IMR-90 (cell line): ENCODE measurements at regions not wholly inside any gene's neighbourhood (a gene's known extent, or its start where the extent isn't known, plus 50 kb on each side); places are given as distances from the start of the nearest gene placed in this dataset.

Experiments
- ATAC-seq: fragments of 200-7000 bp; cut with Tn5 transposase; 2 replicates; pipeline ENCODE4 v1.9.1; 2020; ENCODE audit warnings: low read depth, mild to moderate bottlenecking, moderate library complexity
- BruUV-seq: library from RNA; stranded (reverse); fragments of 400-500 nt; replicated peaks from 2 replicates; lab custom pipeline; 2021; lab: Mats Ljungman, UMichigan
- CTCF ChIA-PET: fragments of 300-600 bp; formaldehyde crosslinking; extraction: SDS; loops from one replicate; lab custom pipeline; 2021; ENCODE audit warnings: antibody characterized with exemption; lab: Yijun Ruan, JAX
- POLR2A ChIA-PET: fragments of 300-600 bp; sonication (Branson Sonifier 250); formaldehyde crosslinking; loops from one replicate; lab custom pipeline; 2022; ENCODE audit warnings: antibody characterized with exemption; ENCODE audit not compliant: unreplicated experiment; lab: Charles Lee
- DNase-seq: peaks from one replicate; pipeline ENCODE4 v3.0.0; 2013
- H2AFZ ChIP-seq: replicated peaks from 2 replicates; pipeline ENCODE3; 2013; ENCODE audit warnings: low read length, mild to moderate bottlenecking; ENCODE audit not compliant: poor library complexity
- H2AK5ac ChIP-seq: 2 replicates; pipeline ENCODE4 v1.6.1; 2013; ENCODE audit warnings: low read depth, low read length, inconsistent platforms
- H2AK9ac ChIP-seq: replicated peaks from 2 replicates; pipeline ENCODE3; 2013; ENCODE audit warnings: mild to moderate bottlenecking, low read depth, low read length, moderate library complexity; ENCODE audit not compliant: poor library complexity
- H2BK120ac ChIP-seq: 2 replicates; pipeline ENCODE4 v1.6.1; 2013; ENCODE audit warnings: low read depth, low read length, inconsistent platforms
- H2BK15ac ChIP-seq: 3 replicates; pipeline ENCODE4 v1.6.1; 2013; ENCODE audit warnings: low read depth, low read length, inconsistent platforms
- H2BK20ac ChIP-seq: 2 replicates; pipeline ENCODE4 v1.6.1; 2013; ENCODE audit warnings: low read depth, mild to moderate bottlenecking, inconsistent platforms, low read length, moderate library complexity
- H2BK5ac ChIP-seq: 2 replicates; pipeline ENCODE4 v1.6.1; 2013; ENCODE audit warnings: mild to moderate bottlenecking, low read depth, low read length, inconsistent platforms; ENCODE audit not compliant: poor library complexity, severe bottlenecking
- H3K14ac ChIP-seq: replicated peaks from 2 replicates; pipeline ENCODE4 v1.6.1; 2013; ENCODE audit warnings: low read depth, low read length, inconsistent platforms
- H3K18ac ChIP-seq: 2 replicates; pipeline ENCODE4 v1.6.1; 2013; ENCODE audit warnings: low read depth, low read length, control low read depth
- H3K23ac ChIP-seq: 2 replicates; pipeline ENCODE4 v1.6.1; 2013; ENCODE audit warnings: low read depth, low read length, inconsistent platforms
- H3K27ac ChIP-seq: 2 replicates; pipeline ENCODE4 v1.5.1; 2013; ENCODE audit warnings: mild to moderate bottlenecking, control low read depth, low read length; ENCODE audit not compliant: insufficient read depth
- H3K27me3 ChIP-seq: 2 replicates; pipeline ENCODE4 v1.6.1; 2013; ENCODE audit warnings: low read length; ENCODE audit not compliant: control insufficient read depth, insufficient read depth
- H3K36me3 ChIP-seq: 2 replicates; pipeline ENCODE4 v1.6.1; 2013; ENCODE audit warnings: low read length, mixed read lengths; ENCODE audit not compliant: control insufficient read depth, insufficient read depth
- H3K4ac ChIP-seq: 2 replicates; pipeline ENCODE4 v1.6.1; 2013; ENCODE audit warnings: low read depth, low read length, inconsistent platforms
- H3K4me1 ChIP-seq: 2 replicates; pipeline ENCODE4 v1.6.1; 2013; ENCODE audit warnings: low read length, mixed read lengths; ENCODE audit not compliant: control insufficient read depth, insufficient read depth
- H3K4me2 ChIP-seq: 2 replicates; pipeline ENCODE4 v1.6.1; 2013; ENCODE audit warnings: low read depth, mild to moderate bottlenecking, control low read depth, low read length, moderate library complexity
- H3K4me3 ChIP-seq: 2 replicates; pipeline ENCODE4 v1.5.1; 2013; ENCODE audit warnings: low read depth, mild to moderate bottlenecking, control low read depth, low read length, moderate library complexity; ENCODE audit not compliant: insufficient read depth
- H3K56ac ChIP-seq: 2 replicates; pipeline ENCODE4 v1.6.1; 2013; ENCODE audit warnings: low read length, inconsistent platforms; ENCODE audit not compliant: insufficient read depth; ENCODE audit errors: extremely low read depth
- H3K79me1 ChIP-seq, 2 experiments: 2 replicates each; pipeline ENCODE4 v1.6.1; 2013; ENCODE audit warnings: low read length in 2 of 2, inconsistent platforms in 1 of 2, low read depth in 1 of 2
- H3K9ac ChIP-seq: 2 replicates; pipeline ENCODE4 v1.6.1; 2013; ENCODE audit warnings: low read depth, low read length, control low read depth
- H3K9me1 ChIP-seq: 2 replicates; pipeline ENCODE4 v1.6.1; 2013; ENCODE audit warnings: low read length, inconsistent platforms; ENCODE audit not compliant: insufficient read depth
- H3K9me3 ChIP-seq: 2 replicates; pipeline ENCODE4 v1.6.1; 2013; ENCODE audit warnings: low read length; ENCODE audit not compliant: control insufficient read depth, insufficient read depth
- H4K20me1 ChIP-seq: 2 replicates; pipeline ENCODE4 v1.6.1; 2013; ENCODE audit warnings: low read length, inconsistent platforms; ENCODE audit not compliant: insufficient read depth
- H4K5ac ChIP-seq: 2 replicates; pipeline ENCODE4 v1.6.1; 2013; ENCODE audit warnings: mild to moderate bottlenecking, low read depth, low read length, control low read depth
- H4K8ac ChIP-seq, 2 experiments: 2 replicates each; pipeline ENCODE4 v1.6.1; 2013; ENCODE audit warnings: low read depth in 2 of 2, low read length in 2 of 2, control low read depth in 1 of 2, inconsistent platforms in 1 of 2
- H4K91ac ChIP-seq: 2 replicates; pipeline ENCODE4 v1.6.1; 2013; ENCODE audit warnings: low read depth, low read length, inconsistent platforms; ENCODE audit not compliant: insufficient read depth
- CEBPB ChIP-seq: IDR thresholded peaks from 2 replicates; pipeline ENCODE4 v1.6.1; 2012; ENCODE audit warnings: low read depth, low read length, improper control_type of control experiment
- CHD1 ChIP-seq: IDR thresholded peaks from 2 replicates; pipeline ENCODE4 v1.6.1; 2012; ENCODE audit warnings: low read depth, low read length, improper control_type of control experiment
- CTCF ChIP-seq: conservative IDR thresholded peaks from 2 replicates; pipeline ENCODE4 v1.5.1; 2012; ENCODE audit warnings: mild to moderate bottlenecking, low read depth, low read length, improper control_type of control experiment
- FOS ChIP-seq: fragments of 150-350 bp; IDR thresholded peaks from 2 replicates; pipeline ENCODE4 v1.6.1; 2016; ENCODE audit warnings: low read depth, low read length
- MAZ ChIP-seq: IDR thresholded peaks from 2 replicates; pipeline ENCODE4 v1.6.1; 2012; ENCODE audit warnings: low read depth, mild to moderate bottlenecking, low read length, improper control_type of control experiment, moderate library complexity, borderline replicate concordance
- MXI1 ChIP-seq: IDR thresholded peaks from 2 replicates; pipeline ENCODE4 v1.6.1; 2012; ENCODE audit warnings: low read depth, mild to moderate bottlenecking, low read length, moderate library complexity, borderline replicate concordance
- POLR2A ChIP-seq: IDR thresholded peaks from 2 replicates; pipeline ENCODE4 v1.6.1; 2012; ENCODE audit warnings: mild to moderate bottlenecking, low read depth, low read length
- RAD21 ChIP-seq: IDR thresholded peaks from 2 replicates; pipeline ENCODE4 v1.6.1; 2012; ENCODE audit warnings: low read length, improper control_type of control experiment
- RCOR1 ChIP-seq: IDR thresholded peaks from 2 replicates; pipeline ENCODE4 v1.6.1; 2012; ENCODE audit warnings: mild to moderate bottlenecking, low read length, improper control_type of control experiment; ENCODE audit not compliant: insufficient replicate concordance
- RFX5 ChIP-seq: IDR thresholded peaks from 2 replicates; pipeline ENCODE4 v1.8.0; 2012; ENCODE audit warnings: low read depth, mild to moderate bottlenecking, low read length, moderate library complexity
- WGBS, 2 experiments: methylation state at CpG; one replicate each; pipeline versions ENCODE4 v1.1.5 to v1.1.7; 2013; ENCODE audit warnings: missing lambda C conversion rate in 2 of 2; ENCODE audit not compliant: insufficient read length in 1 of 2; ENCODE audit errors: extremely low coverage in 2 of 2; 5-methylcytosine and 5-hydroxymethylcytosine counted together
- dilution Hi-C: fragments of 300-500 bp; cut with HindIII; formaldehyde crosslinking; loops from one replicate; pipeline ENCODE4 v1.14.3; 2018; ENCODE audit warnings: low sequenced_read_pairs; ENCODE audit not compliant: unreplicated experiment
- in situ Hi-C: fragments of 300-500 bp; cut with MboI; formaldehyde crosslinking; loops from 3 replicates; pipeline ENCODE4 v1.14.3; 2019; ENCODE audit warnings: low sequenced_read_pairs, inconsistent platforms, mixed read lengths
- intact Hi-C: fragments of 100-400 bp; cut with micrococcal nuclease; formaldehyde crosslinking; loops from 2 replicates; pipeline ENCODE4 v1.10.0; 2022

DNA sequence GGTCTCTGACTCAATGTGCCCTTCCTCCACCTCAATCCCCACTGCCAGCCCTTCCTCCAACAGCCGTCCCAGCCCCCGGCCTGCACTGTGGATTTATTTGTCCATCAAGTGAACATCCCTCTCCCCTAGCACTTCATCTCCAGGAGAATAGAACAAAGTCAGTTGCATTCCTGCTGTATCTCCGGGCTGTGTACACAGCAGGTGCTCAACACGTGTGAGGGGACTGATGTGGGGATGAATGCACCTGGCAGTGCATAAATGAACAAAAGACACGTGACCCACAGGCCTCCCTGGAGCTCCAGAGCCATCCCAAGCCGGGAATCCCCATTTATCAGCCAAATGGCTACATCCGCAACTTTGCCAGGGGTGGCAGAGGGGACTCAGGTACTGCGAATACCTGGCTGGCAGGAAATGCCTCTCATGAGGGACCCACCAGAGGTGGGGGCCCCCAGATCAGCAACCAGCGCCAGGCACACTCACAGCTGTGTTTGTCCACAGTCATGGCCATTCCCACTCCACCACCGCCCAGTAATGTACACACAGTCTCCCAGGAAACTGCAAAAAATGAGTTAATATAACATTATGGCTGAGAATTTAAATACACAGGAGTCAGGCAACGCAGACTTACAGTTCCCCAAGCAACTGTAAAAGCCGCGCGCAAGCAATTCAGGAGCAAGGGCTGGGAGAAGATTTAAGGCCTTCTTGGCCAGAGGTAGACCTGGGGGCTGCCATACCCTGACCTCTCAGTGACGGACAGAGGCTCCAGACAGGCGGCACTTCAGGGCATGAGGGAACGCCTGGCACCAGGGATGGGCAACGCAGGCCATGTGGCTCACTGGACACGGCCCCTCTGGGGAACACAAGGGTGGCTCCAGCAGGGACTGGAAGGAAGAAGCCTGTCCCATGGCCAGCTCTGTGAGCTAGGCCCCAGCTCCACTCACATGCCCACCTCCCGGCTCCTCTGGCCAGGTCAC, 50.3 kb upstream of the TCF20 start:
- DNase-seq = no peak
- H3K36me3 ChIP-seq = no peaks in the 10 kb centered on the region
- in situ Hi-C loops (no loop called here), intact Hi-C loops (no loop called here), dilution Hi-C loops (no loop called here)
- H3K56ac ChIP-seq = no peak overlapping the region
- no peak overlapping the region for H2BK5ac ChIP-seq
- POLR2A ChIA-PET = interaction anchor here (0.5 kb wide), 1 partner anchor 866 kb away, joined by 4 read pairs; the partner anchor contains the start of gene TTLL12
- H2AK5ac ChIP-seq = no peak overlapping the region
- TF ChIP-seq CHD1 = no peak
- no peak for TF ChIP-seq MAZ
- TF ChIP-seq POLR2A = no peak
- TF ChIP-seq MXI1 = no peak
- TF ChIP-seq RFX5 = no peak
- TF ChIP-seq FOS = no peak
- TF ChIP-seq CTCF = no peak
- TF ChIP-seq RCOR1 = no peak
- no peak for TF ChIP-seq CEBPB
- no peak for TF ChIP-seq RAD21
- H2AFZ ChIP-seq = no peak overlapping the region
- peaks cover 6% of the 10 kb centered on the region; the same call in 1 of the 2 replicates for H4K20me1 ChIP-seq
- no peak overlapping the region for H3K27ac ChIP-seq
- no peaks in the 10 kb centered on the region for H3K9me1 ChIP-seq
- H2BK15ac ChIP-seq = no peak overlapping the region
- H3K4ac ChIP-seq = no peak overlapping the region
- H3K9ac ChIP-seq = no peak overlapping the region
- no peaks in the 10 kb centered on the region for H3K79me1 ChIP-seq
- CTCF ChIA-PET = no interaction called here
- H2BK20ac ChIP-seq = no peak overlapping the region
- H4K5ac ChIP-seq = no peak overlapping the region
- H3K18ac ChIP-seq = no peak overlapping the region
- ATAC-seq = no peak
- H3K9me3 ChIP-seq = no peaks in the 10 kb centered on the region
- no peak overlapping the region for H3K4me3 ChIP-seq
- H2BK120ac ChIP-seq = no peak overlapping the region
- H4K8ac ChIP-seq = no peak overlapping the region
- H4K91ac ChIP-seq = no peak overlapping the region
- H2AK9ac ChIP-seq = no peak overlapping the region
- no peak overlapping the region for H3K4me2 ChIP-seq
- H3K14ac ChIP-seq = no peak overlapping the region
- H3K23ac ChIP-seq = no peak overlapping the region
- BruUV-seq = no TSS peak
- no peaks in the 10 kb centered on the region for H3K4me1 ChIP-seq
- 81% methylated on average over 9 of the region's 20 CpGs; no CpG with 5 or more reads in 1 of the 2 experiments for WGBS, 2 experiments
- no peaks in the 10 kb centered on the region; the same call in 1 of the 2 replicates for H3K27me3 ChIP-seq
